Stomach smooth muscle (tissue), 2 donors: ENCODE measurements at regions not wholly inside any gene's neighbourhood (a gene's known extent, or its start where the extent isn't known, plus 50 kb on each side); places are given as distances from the start of the nearest gene placed in this dataset.

Experiments used
- H3K27ac ChIP-seq: one replicate; pipeline ENCODE4 v1.7.0; 2013; ENCODE audit warnings: mild to moderate bottlenecking, low read length, inconsistent platforms
- H3K27me3 ChIP-seq, 2 donors: one replicate each; pipeline ENCODE4 v1.7.0; 2013; ENCODE audit warnings: low read length in 2 of 2; ENCODE audit not compliant: insufficient read depth in 2 of 2, control insufficient read depth in 1 of 2
- H3K36me3 ChIP-seq, 2 donors: one replicate each; pipeline ENCODE4 v1.7.0; 2013; ENCODE audit warnings: low read length in 2 of 2; ENCODE audit not compliant: control insufficient read depth in 2 of 2, insufficient read depth in 2 of 2
- H3K4me1 ChIP-seq: one replicate; pipeline ENCODE4 v1.7.0; 2013; ENCODE audit warnings: low read length; ENCODE audit not compliant: control insufficient read depth, insufficient read depth
- H3K4me3 ChIP-seq, 2 donors: one replicate each; pipeline ENCODE4 v1.7.0; 2013; ENCODE audit warnings: low read length in 2 of 2
- H3K9ac ChIP-seq, 2 donors: one replicate each; pipeline ENCODE4 v1.7.0; 2013; ENCODE audit warnings: low read length in 2 of 2, mild to moderate bottlenecking in 1 of 2
- H3K9me3 ChIP-seq, 2 donors: one replicate each; pipeline ENCODE4 v1.7.0; 2013; ENCODE audit warnings: low read length in 2 of 2; ENCODE audit not compliant: control insufficient read depth in 2 of 2
- donor health status: healthy.
- donor health status: Pancreatic carcinoma.

DNA sequence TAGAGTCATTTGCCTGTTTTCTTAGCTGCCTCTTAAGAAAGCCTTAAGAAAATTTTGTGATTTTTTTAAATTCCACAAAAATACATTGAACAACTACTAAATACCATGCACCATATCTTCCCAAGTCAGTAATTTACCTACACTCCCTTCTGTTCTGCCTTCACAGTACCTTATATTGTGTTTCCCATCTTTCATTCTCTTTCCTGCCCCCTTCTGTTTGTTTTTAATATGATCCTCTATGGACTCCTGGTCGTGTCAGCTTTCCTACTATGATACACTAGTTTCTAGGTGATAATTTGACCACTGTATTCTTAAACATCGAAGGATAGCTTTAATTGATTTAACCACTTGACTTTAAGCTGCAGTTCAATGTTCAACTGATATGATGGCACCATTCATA lies 297.7 kb upstream of the HAND2 start:
- H3K27me3 ChIP-seq = no peaks in the 10 kb centered on the region
- no peaks in the 10 kb centered on the region for H3K9me3 ChIP-seq
- no peaks in the 10 kb centered on the region for H3K36me3 ChIP-seq
- H3K4me1 ChIP-seq = no peaks in the 10 kb centered on the region
- no peak overlapping the region for H3K9ac ChIP-seq
- no peak overlapping the region for H3K4me3 ChIP-seq
- no peak overlapping the region for H3K27ac ChIP-seq

DNA sequence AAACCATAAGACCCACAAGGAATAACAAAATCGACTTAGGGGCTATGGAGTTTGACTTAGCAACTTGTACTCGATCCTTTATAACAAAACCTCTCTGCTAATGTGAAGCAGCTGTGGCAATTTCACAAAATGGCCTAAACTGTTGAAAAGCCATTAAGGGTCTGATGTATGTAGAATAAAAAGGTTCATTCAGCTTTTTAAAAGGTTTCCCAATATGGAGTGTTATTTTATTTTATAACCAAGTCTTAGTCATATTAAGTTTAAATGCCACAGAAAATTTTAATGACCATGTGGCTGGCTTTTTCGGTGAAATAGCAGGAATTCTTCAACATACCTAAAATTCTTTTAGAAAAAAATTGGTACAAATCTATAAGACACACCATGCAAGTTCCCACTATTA lies 291.8 kb upstream of the HAND2 start:
- Histone ChIP-seq H3K36me3 (no peaks in the 10 kb centered on the region), H3K9ac (no peak overlapping the region), H3K9me3 (no peaks in the 10 kb centered on the region), H3K4me3 (no peak overlapping the region), H3K27ac (no peak overlapping the region), H3K27me3 (no peaks in the 10 kb centered on the region), H3K4me1 (no peaks in the 10 kb centered on the region)

DNA sequence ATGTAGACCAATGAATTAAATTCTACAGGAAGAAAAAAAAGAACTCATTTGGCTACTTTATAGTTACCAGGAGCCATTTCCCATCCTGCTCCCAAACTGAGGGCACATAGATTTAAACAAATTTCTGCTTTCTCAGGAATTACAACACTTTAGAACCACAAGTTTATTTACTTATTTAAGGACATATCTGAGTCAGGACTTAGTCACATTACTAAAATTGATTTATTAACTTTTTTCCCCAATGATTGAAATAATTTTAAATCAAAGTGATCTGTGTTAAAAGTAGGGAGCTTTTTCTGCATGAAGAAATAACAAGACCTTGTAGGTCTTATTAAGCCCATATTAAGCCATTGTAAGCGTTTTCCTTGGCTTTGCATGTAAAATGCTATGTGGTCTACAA lies 291.0 kb upstream of the HAND2 start:
- no peaks in the 10 kb centered on the region for H3K4me1 ChIP-seq
- no peaks in the 10 kb centered on the region for H3K27me3 ChIP-seq
- no peak overlapping the region for H3K4me3 ChIP-seq
- no peak overlapping the region for H3K9ac ChIP-seq
- no peak overlapping the region for H3K27ac ChIP-seq
- H3K36me3 ChIP-seq = no peaks in the 10 kb centered on the region
- no peaks in the 10 kb centered on the region for H3K9me3 ChIP-seq

DNA sequence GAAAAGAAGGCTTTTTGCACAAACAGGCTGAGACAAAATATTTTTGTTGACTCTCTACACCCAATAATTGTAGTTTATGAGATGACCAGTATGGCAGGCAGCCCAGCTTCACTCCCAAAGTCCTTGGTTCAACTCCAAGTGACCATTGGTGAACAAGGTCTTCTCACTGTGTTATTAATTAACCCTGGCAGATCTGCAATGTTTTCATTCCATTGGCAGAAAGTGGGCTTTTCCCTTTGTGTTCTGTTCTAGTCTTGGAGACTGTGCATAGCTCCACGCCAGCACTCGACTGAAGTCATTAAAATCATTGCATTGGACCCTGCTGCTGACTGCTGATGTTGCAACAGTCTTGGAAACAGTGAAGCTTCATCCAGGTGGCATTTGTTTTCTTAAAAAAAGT lies 277.3 kb upstream of the HAND2 start:
- H3K4me3 ChIP-seq = no peak overlapping the region
- no peaks in the 10 kb centered on the region for H3K9me3 ChIP-seq
- no peaks in the 10 kb centered on the region for H3K27me3 ChIP-seq
- no peaks in the 10 kb centered on the region for H3K36me3 ChIP-seq
- no peak overlapping the region for H3K9ac ChIP-seq
- no peak overlapping the region for H3K27ac ChIP-seq
- H3K4me1 ChIP-seq = peaks cover 5% of the 10 kb centered on the region

DNA sequence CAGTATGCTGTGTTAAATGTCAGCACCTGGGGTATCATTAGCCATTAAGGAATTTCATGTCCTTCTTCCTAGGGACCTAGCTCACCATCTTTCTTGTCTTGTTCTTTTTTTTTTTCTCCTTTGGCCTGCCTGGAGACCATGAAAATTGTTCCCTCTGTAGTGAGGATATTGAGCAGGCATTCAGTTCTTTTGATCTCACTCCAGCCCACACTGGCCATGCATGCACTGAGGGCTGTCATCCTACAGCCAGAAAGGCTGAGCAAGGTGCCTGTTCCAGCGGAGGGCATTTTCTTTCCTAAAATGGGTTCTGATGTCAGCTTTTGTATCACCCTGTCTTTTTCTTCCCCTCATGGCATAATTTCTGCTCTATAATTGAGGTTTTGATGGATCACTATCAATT lies 275.9 kb upstream of the HAND2 start:
- H3K27ac ChIP-seq = no peak overlapping the region
- H3K9me3 ChIP-seq = no peaks in the 10 kb centered on the region
- H3K27me3 ChIP-seq = no peaks in the 10 kb centered on the region
- peaks cover 5% of the 10 kb centered on the region for H3K4me1 ChIP-seq
- no peak overlapping the region for H3K4me3 ChIP-seq
- H3K9ac ChIP-seq = no peak overlapping the region
- H3K36me3 ChIP-seq = no peaks in the 10 kb centered on the region

GRCh38 chr4:173802662-173803022 lies 272.6 kb upstream of the HAND2 start:
- Histone ChIP-seq H3K4me3 (no peak overlapping the region), H3K9ac (no peak overlapping the region), H3K36me3 (no peaks in the 10 kb centered on the region), H3K4me1 (peaks cover 5% of the 10 kb centered on the region), H3K27ac (no peak overlapping the region), H3K27me3 (no peaks in the 10 kb centered on the region), H3K9me3 (no peaks in the 10 kb centered on the region)

DNA sequence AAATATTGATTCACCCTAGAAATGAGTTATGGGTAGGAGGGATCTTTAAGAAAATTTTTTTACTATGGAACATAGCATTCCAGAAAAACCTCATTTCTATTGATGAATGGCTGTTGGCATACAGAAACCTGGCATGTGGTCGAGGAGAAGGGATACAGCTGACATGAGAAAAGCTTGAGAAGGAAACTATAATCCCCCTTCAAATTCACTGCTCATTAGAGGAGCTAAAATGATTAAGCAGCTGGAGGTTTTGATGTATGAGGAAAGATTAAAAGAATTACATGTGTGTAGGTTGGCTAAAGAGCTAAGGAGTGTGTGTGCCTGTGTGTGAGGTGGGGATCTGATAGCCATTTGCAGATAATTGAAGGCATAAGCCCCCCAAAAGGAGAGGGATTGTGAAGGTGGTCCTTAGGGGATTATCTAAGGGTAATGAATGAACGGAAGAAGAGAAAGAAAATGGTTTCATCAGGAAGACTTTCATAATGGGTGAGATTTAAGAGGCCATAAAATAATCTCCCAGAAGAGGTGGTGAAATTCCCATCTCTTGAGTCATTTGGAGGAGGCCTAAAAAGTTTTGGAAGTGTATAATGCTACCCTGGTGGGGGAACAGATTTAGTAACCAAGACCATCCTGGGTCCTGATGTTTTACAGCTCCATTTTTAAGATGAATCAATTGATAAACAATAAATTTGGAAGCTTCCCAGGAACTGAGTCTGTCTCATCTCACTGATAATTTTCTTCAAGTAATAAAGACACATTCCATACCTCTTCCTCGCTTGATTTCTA lies 272.0 kb upstream of the HAND2 start:
- no peak overlapping the region for H3K27ac ChIP-seq

GRCh38 chr4:173801361-173801760 lies 271.3 kb upstream of the HAND2 start:
- H3K4me1 ChIP-seq = peaks cover 5% of the 10 kb centered on the region
- no peaks in the 10 kb centered on the region for H3K9me3 ChIP-seq
- H3K36me3 ChIP-seq = no peaks in the 10 kb centered on the region
- no peak overlapping the region for H3K4me3 ChIP-seq
- H3K27me3 ChIP-seq = no peaks in the 10 kb centered on the region
- H3K9ac ChIP-seq = no peak overlapping the region
- no peak overlapping the region for H3K27ac ChIP-seq

More for the DNA sequence above, 272.0 kb upstream of the HAND2 start:
- no peak overlapping the region for H3K9ac ChIP-seq
- no peaks in the 10 kb centered on the region for H3K9me3 ChIP-seq
- no peak overlapping the region for H3K4me3 ChIP-seq
- H3K36me3 ChIP-seq = no peaks in the 10 kb centered on the region
- H3K27me3 ChIP-seq = no peaks in the 10 kb centered on the region
- peaks cover 5% of the 10 kb centered on the region for H3K4me1 ChIP-seq

DNA sequence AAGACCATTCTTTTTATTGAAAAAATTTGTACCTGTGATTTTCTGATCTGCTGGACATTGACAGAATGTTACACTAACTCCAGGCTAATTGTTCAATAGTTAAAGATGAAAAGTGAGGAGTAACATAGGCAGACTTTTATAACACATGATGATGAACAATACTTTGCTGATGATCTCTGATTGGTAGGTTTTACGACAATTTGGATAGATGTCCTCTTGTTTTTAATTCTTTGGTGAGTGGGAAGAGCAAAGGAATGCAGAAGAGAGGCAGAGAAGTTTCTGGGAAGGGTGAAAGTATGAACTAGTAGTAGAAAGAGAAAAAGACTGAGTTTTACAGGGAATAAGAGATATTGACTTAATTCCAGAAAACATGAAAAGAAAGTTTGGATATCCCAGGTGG lies 267.3 kb upstream of the HAND2 start:
- Histone ChIP-seq H3K4me1 (no peaks in the 10 kb centered on the region), H3K36me3 (no peaks in the 10 kb centered on the region), H3K27ac (no peak overlapping the region)

DNA sequence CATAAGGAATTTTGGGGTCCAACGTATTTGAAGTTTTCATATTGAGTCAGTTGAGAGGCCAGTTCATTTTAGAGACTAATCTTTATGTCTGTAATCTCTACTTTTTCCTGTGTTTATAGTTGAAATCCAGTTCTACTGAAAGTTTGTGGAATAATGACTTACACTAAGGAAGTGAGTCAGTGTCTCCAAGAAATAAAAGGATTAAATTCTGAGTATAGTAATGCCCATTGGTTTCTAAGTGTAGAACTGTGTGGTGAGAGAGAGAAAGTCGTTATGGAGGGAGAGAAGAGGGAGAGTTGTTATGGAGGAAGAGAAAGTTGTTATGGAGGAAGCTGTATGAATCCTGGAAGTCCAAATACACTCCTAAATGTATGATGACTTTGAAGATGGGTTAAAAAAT lies 264.6 kb upstream of the HAND2 start:
- no peak overlapping the region for H3K9ac ChIP-seq
- no peaks in the 10 kb centered on the region for H3K27me3 ChIP-seq
- no peak overlapping the region for H3K4me3 ChIP-seq
- no peaks in the 10 kb centered on the region for H3K9me3 ChIP-seq
- H3K4me1 ChIP-seq = no peaks in the 10 kb centered on the region
- H3K27ac ChIP-seq = no peak overlapping the region
- H3K36me3 ChIP-seq = no peaks in the 10 kb centered on the region

More for the DNA sequence above, 267.3 kb upstream of the HAND2 start:
- Histone ChIP-seq H3K9ac (no peak overlapping the region), H3K27me3 (no peaks in the 10 kb centered on the region), H3K4me3 (no peak overlapping the region), H3K9me3 (no peaks in the 10 kb centered on the region)

DNA sequence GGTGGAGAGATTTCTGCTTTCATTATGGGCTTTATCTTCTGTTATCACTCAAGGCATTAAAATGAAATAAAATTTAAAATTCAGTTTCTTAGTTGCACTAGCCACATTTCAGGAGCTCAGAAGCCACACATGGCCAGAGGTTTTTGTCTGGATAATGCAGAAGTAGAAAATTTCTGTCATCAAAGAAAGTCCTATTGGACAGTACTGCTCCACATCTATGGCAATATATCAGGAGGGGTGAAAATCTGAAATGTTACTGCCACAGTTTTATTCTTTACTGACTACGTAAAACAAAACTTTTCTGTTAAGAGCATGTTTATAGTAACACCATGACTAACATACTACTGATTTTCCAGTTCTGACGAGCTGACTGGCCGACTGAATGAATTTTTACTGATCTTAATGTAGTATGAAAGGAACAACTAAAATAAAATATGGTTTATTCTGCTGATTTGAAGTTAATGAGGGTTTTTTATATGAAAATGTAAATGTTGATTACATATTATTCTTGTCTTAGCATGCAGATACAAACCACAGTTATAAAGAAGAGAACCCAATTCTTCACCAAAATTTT lies 264.0 kb upstream of the HAND2 start:
- Histone ChIP-seq H3K27ac (no peak overlapping the region), H3K4me3 (no peak overlapping the region), H3K36me3 (no peaks in the 10 kb centered on the region), H3K9me3 (no peaks in the 10 kb centered on the region), H3K9ac (no peak overlapping the region), H3K4me1 (no peaks in the 10 kb centered on the region), H3K27me3 (no peaks in the 10 kb centered on the region)
